Bronchial epithelial cell (primary cell): ENCODE measurements at regions not wholly inside any gene's neighbourhood (a gene's known extent, or its start where the extent isn't known, plus 50 kb on each side); places are given as distances from the start of the nearest gene placed in this dataset.

Experiments
- DNase-seq: peaks from one replicate; pipeline ENCODE4 v3.0.0-alpha.2; 2010; ENCODE audit warnings: low read depth
- FAIRE-seq: peaks from 2 replicates; lab custom pipeline; 2011; peaks lifted over from hg19 to GRCh38; lab: Jason Lieb, UNC
- H3K27me3 ChIP-seq: 2 replicates; pipeline ENCODE4 v1.5.1; 2011; ENCODE audit warnings: low read length; ENCODE audit not compliant: control insufficient read depth, insufficient read depth
- H3K36me3 ChIP-seq: 2 replicates; pipeline ENCODE4 v1.5.1; 2011; ENCODE audit warnings: low read length; ENCODE audit not compliant: control insufficient read depth, insufficient read depth
- H3K4me3 ChIP-seq: 2 replicates; pipeline ENCODE4 v1.5.1; 2011; ENCODE audit warnings: mild to moderate bottlenecking, low read depth, low read length, control low read depth
- CTCF ChIP-seq: IDR thresholded peaks from 2 replicates; pipeline ENCODE4 v1.5.1; 2011; ENCODE audit warnings: mild to moderate bottlenecking, moderate library complexity, low read length, control low read depth, inconsistent platforms; ENCODE audit not compliant: insufficient read depth, severe bottlenecking

- TF ChIP-seq CTCF: no peak
- H3K4me3 ChIP-seq: no peak overlapping the region
- no peak for FAIRE-seq
Measured at GRCh38 chr20:19108155-19108554, 104.3 kb upstream of the SLC24A3 start.

GRCh38 chr20:19110285-19110684 is 102.2 kb upstream of the SLC24A3 start:
- H3K36me3 ChIP-seq: no peaks in the 10 kb centered on the region
- no peak for TF ChIP-seq CTCF
- no peak for FAIRE-seq
- H3K4me3 ChIP-seq: no peak overlapping the region
- DNase-seq: no peak
- H3K27me3 ChIP-seq: no peaks in the 10 kb centered on the region

More at GRCh38 chr20:19108155-19108554, 104.3 kb upstream of the SLC24A3 start:
- no peak for DNase-seq
- H3K27me3 ChIP-seq: no peaks in the 10 kb centered on the region
- H3K36me3 ChIP-seq: no peaks in the 10 kb centered on the region

GRCh38 chr20:19110881-19111460 is 101.5 kb upstream of the SLC24A3 start:
- FAIRE-seq: no peak
- no peak for DNase-seq
- H3K4me3 ChIP-seq: no peak overlapping the region
- no peaks in the 10 kb centered on the region for H3K27me3 ChIP-seq
- TF ChIP-seq CTCF: no peak
- no peaks in the 10 kb centered on the region for H3K36me3 ChIP-seq

GRCh38 chr20:19112828-19113227 is 99.6 kb upstream of the SLC24A3 start:
- Histone ChIP-seq H3K4me3 (no peak overlapping the region), H3K36me3 (no peaks in the 10 kb centered on the region), H3K27me3 (no peaks in the 10 kb centered on the region)
- DNase-seq: no peak
- no peak for FAIRE-seq
- no peak for TF ChIP-seq CTCF

- H3K27me3 ChIP-seq: no peaks in the 10 kb centered on the region
- no peaks in the 10 kb centered on the region for H3K36me3 ChIP-seq
- DNase-seq (no peak), FAIRE-seq (no peak)
- TF ChIP-seq CTCF: no peak
- no peak overlapping the region for H3K4me3 ChIP-seq
Measured at GRCh38 chr20:19113343-19113930, 99.0 kb upstream of the SLC24A3 start.

GRCh38 chr20:19114410-19114809 is 98.0 kb upstream of the SLC24A3 start:
- Histone ChIP-seq H3K4me3 (no peak overlapping the region), H3K27me3 (no peaks in the 10 kb centered on the region), H3K36me3 (no peaks in the 10 kb centered on the region)
- no peak for TF ChIP-seq CTCF
- FAIRE-seq (no peak), DNase-seq (peak; percentile 2)
